NCI-H1105 treated with DMSO at 0.1 percent for 48 hours (cell line): ENCODE measurements at regions not wholly inside any gene's neighbourhood (a gene's known extent, or its start where the extent isn't known, plus 50 kb on each side); places are given as distances from the start of the nearest gene placed in this dataset.

Experiments
- DNase-seq: peaks from one replicate; lab custom pipeline; 2025; lab: John Stamatoyannopoulos, UW

- peak; percentile 22 for DNase-seq
Observed at GRCh38 chr13:90533866-90534265, 813.6 kb upstream of the MIR17HG start.

- peak; percentile 16 for DNase-seq
Observed at GRCh38 chr13:90534617-90535370, 812.7 kb upstream of the MIR17HG start.

- DNase-seq, result no peak
Observed at GRCh38 chr13:90535421-90535820, 812.1 kb upstream of the MIR17HG start.

GRCh38 chr13:90538063-90538462 is 809.4 kb upstream of the MIR17HG start:
- no peak for DNase-seq

GRCh38 chr13:90541346-90541745 is 806.1 kb upstream of the MIR17HG start:
- no peak for DNase-seq

- DNase-seq, result no peak
Observed at GRCh38 chr13:90542959-90543505, 804.5 kb upstream of the MIR17HG start.

- DNase-seq, result peak; percentile 64
Observed at GRCh38 chr13:90545070-90545840, 802.2 kb upstream of the MIR17HG start.

- DNase-seq, result no peak
Observed at GRCh38 chr13:90547272-90547790, 800.2 kb upstream of the MIR17HG start.

- DNase-seq, result no peak
Observed at GRCh38 chr13:90551253-90551652, 796.2 kb upstream of the MIR17HG start.

GRCh38 chr13:90552702-90553101 is 794.8 kb upstream of the MIR17HG start:
- no peak for DNase-seq

- no peak for DNase-seq
Observed at GRCh38 chr13:90553159-90553558, 794.3 kb upstream of the MIR17HG start.

- no peak for DNase-seq
Observed at GRCh38 chr13:90557626-90558025, 789.9 kb upstream of the MIR17HG start.

- DNase-seq, result no peak
Observed at GRCh38 chr13:90562443-90562842, 785.0 kb upstream of the MIR17HG start.

- DNase-seq, result no peak
Observed at GRCh38 chr13:90564096-90564495, 783.4 kb upstream of the MIR17HG start.

GRCh38 chr13:90564566-90564965 is 782.9 kb upstream of the MIR17HG start:
- DNase-seq, result no peak

GRCh38 chr13:90565985-90566713 is 781.3 kb upstream of the MIR17HG start:
- DNase-seq, result no peak

- no peak for DNase-seq
Observed at GRCh38 chr13:90568165-90568564, 779.3 kb upstream of the MIR17HG start.

GRCh38 chr13:90576067-90576466 is 771.4 kb upstream of the MIR17HG start:
- no peak for DNase-seq

GRCh38 chr13:90577726-90578125 is 769.8 kb upstream of the MIR17HG start:
- DNase-seq, result no peak

- no peak for DNase-seq
Observed at GRCh38 chr13:90585392-90585791, 762.1 kb upstream of the MIR17HG start.

- no peak for DNase-seq
Observed at GRCh38 chr13:90591260-90591926, 756.1 kb upstream of the MIR17HG start.

GRCh38 chr13:90591927-90592268 is 755.6 kb upstream of the MIR17HG start:
- no peak for DNase-seq
